A673 (cell line): ENCODE measurements at regions not wholly inside any gene's neighbourhood (a gene's known extent, or its start where the extent isn't known, plus 50 kb on each side); places are given as distances from the start of the nearest gene placed in this dataset.

Experiments
- BruUV-seq: library from RNA; stranded (reverse); fragments of 400-500 nt; replicated peaks from 2 replicates; lab custom pipeline; 2021; lab: Mats Ljungman, UMichigan
- CTCF ChIA-PET: fragments of 300-600 bp; sonication (Branson Sonifier 250); formaldehyde crosslinking; loops from one replicate; lab custom pipeline; 2022; ENCODE audit warnings: antibody characterized with exemption; lab: Charles Lee
- POLR2A ChIA-PET: fragments of 300-600 bp; sonication (Branson Sonifier 250); formaldehyde crosslinking; loops from one replicate; lab custom pipeline; 2022; ENCODE audit warnings: antibody characterized with exemption; ENCODE audit not compliant: low non-redundant PET; lab: Charles Lee
- DNase-seq: peaks from one replicate; pipeline ENCODE4 v3.0.0-alpha.2; 2015; ENCODE audit warnings: low spot score
- H3K27ac ChIP-seq: fragments of 200-600 bp; sonication (generic); 2 replicates; pipeline ENCODE4 v1.5.1; 2016; ENCODE audit warnings: mixed run types, low read depth, mild to moderate bottlenecking, mixed read lengths, antibody characterized with exemption, low read length; ENCODE audit not compliant: poor library complexity, severe bottlenecking
- H3K27me3 ChIP-seq: fragments of 200-600 bp; sonication (generic); replicated peaks from 2 replicates; pipeline ENCODE4 v1.6.1; 2017; ENCODE audit warnings: mixed run types, low read depth, mild to moderate bottlenecking, mixed read lengths, antibody characterized with exemption, low read length; ENCODE audit not compliant: insufficient read depth, poor library complexity
- H3K36me3 ChIP-seq: fragments of 200-600 bp; sonication (generic); 2 replicates; pipeline ENCODE4 v1.6.1; 2016; ENCODE audit warnings: mixed run types, mild to moderate bottlenecking, mixed read lengths, antibody characterized with exemption, low read length; ENCODE audit not compliant: insufficient read depth, poor library complexity, severe bottlenecking
- H3K4me1 ChIP-seq: fragments of 200-600 bp; sonication (generic); 2 replicates; pipeline ENCODE4 v1.6.1; 2017; ENCODE audit warnings: mixed run types, mild to moderate bottlenecking, mixed read lengths, antibody characterized with exemption, low read length; ENCODE audit not compliant: insufficient read depth, poor library complexity, severe bottlenecking
- H3K4me3 ChIP-seq: fragments of 200-600 bp; sonication (generic); 2 replicates; pipeline ENCODE4 v1.5.1; 2016; ENCODE audit warnings: low read depth, mixed run types, mild to moderate bottlenecking, mixed read lengths, low read length; ENCODE audit not compliant: poor library complexity, severe bottlenecking
- H3K9me3 ChIP-seq: fragments of 200-600 bp; sonication (generic); 2 replicates; pipeline ENCODE4 v1.6.1; 2016; ENCODE audit warnings: mixed run types, low read depth, mild to moderate bottlenecking, mixed read lengths, antibody characterized with exemption, low read length; ENCODE audit not compliant: poor library complexity, severe bottlenecking
- EZH2 ChIP-seq: fragments of 200-600 bp; sonication (generic); IDR thresholded peaks from 2 replicates; pipeline ENCODE4 v1.6.1; 2017; ENCODE audit warnings: borderline replicate concordance, low read depth, mild to moderate bottlenecking, mixed read lengths, antibody characterized with exemption, low read length; ENCODE audit not compliant: poor library complexity, severe bottlenecking
- intact Hi-C: fragments of 100-400 bp; cut with micrococcal nuclease; formaldehyde crosslinking; loops from one replicate; pipeline ENCODE4 v1.10.0; 2022; ENCODE audit not compliant: unreplicated experiment
- TF ChIP-seq, protein P1 (sequence below): fragments of 300-800, 200-600 bp; sonication (generic); conservative IDR thresholded peaks from 2 replicates; pipeline ENCODE4 v1.5.1; 2017; ENCODE audit warnings: low read depth, mild to moderate bottlenecking, antibody characterized with exemption, low read length, moderate library complexity, mixed read lengths

DNA sequence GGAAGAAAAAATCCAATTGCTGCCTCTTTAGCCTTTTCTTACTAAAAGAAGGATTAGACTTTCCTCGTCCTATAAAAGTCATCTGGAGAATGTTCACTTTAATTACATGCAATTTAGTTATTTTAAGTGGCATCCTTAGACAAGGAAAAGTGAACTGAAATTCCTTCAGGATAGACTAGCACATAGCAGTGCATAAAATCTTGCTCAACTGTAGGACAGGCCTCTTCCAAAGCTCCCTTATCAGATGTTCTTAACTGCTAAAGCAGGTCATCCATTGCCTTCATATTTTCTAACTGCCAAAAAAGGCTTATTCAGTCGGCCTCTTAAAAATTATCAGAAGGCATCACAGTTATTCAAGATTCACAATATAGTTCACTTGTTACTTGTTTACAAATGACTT, 396.5 kb downstream of the DMRT2 start:
- intact Hi-C loops: no loop called here
- POLR2A ChIA-PET: no interaction called here
- CTCF ChIA-PET: no interaction called here
- no peak for DNase-seq
- TF ChIP-seq, protein P1, sequence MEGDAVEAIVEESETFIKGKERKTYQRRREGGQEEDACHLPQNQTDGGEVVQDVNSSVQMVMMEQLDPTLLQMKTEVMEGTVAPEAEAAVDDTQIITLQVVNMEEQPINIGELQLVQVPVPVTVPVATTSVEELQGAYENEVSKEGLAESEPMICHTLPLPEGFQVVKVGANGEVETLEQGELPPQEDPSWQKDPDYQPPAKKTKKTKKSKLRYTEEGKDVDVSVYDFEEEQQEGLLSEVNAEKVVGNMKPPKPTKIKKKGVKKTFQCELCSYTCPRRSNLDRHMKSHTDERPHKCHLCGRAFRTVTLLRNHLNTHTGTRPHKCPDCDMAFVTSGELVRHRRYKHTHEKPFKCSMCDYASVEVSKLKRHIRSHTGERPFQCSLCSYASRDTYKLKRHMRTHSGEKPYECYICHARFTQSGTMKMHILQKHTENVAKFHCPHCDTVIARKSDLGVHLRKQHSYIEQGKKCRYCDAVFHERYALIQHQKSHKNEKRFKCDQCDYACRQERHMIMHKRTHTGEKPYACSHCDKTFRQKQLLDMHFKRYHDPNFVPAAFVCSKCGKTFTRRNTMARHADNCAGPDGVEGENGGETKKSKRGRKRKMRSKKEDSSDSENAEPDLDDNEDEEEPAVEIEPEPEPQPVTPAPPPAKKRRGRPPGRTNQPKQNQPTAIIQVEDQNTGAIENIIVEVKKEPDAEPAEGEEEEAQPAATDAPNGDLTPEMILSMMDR: no peak
- Histone ChIP-seq H3K4me3 (no peak overlapping the region), H3K4me1 (no peaks in the 10 kb centered on the region), H3K27me3 (no peaks in the 10 kb centered on the region), H3K27ac (no peak overlapping the region), H3K9me3 (no peaks in the 10 kb centered on the region), H3K36me3 (no peaks in the 10 kb centered on the region)
- BruUV-seq: no TSS peak

DNA sequence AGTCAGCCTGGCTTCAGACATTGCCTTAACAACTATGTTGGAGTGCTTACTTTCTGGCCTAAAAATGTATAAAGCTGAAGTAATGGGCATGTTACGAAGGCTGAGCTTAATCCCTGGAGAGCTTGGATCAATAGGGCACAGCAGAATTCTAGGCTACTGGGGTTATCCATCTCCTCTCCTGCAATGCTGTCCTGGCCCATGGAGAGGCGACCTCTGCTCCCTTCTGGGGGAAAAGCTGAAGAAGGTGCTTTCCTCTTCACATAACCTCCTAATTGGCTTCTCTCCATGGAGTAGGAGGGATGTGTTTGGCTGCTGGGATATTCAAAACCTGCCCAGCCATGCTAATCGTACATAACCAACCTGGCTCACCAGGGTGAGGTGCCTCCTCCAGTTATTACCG, 403.5 kb downstream of the DMRT2 start:
- Histone ChIP-seq H3K4me3 (no peak overlapping the region), H3K36me3 (no peaks in the 10 kb centered on the region), H3K27ac (no peak overlapping the region), H3K9me3 (no peaks in the 10 kb centered on the region), H3K27me3 (no peaks in the 10 kb centered on the region), H3K4me1 (no peaks in the 10 kb centered on the region)
- TF ChIP-seq, protein P1: no peak
- no peak for TF ChIP-seq EZH2
- DNase-seq: no peak
- POLR2A ChIA-PET: no interaction called here
- no TSS peak for BruUV-seq
- CTCF ChIA-PET: no interaction called here
- intact Hi-C loops: no loop called here

DNA sequence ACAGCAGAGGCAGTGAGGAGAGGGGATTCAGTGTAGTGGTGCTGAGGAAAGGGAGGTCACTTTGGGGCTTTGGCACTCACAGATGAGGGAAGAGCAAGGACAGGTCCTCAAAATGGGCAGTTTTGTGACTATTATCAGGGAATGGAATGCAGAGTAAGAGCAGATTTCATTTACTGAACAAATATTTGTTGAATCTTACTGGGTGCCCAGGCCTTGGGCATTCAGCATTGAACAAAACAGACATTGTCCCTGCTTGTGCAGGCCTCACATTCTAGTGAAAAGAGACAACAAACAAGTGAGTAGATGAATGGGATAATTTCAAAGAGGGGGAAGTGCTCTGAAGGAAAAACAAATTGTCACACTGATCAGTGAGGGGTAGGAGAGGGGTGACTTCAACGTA, 404.1 kb downstream of the DMRT2 start:
- POLR2A ChIA-PET: no interaction called here
- no peaks in the 10 kb centered on the region for H3K27me3 ChIP-seq
- CTCF ChIA-PET: no interaction called here
- no peaks in the 10 kb centered on the region for H3K36me3 ChIP-seq
- no peak overlapping the region for H3K4me3 ChIP-seq
- TF ChIP-seq, protein P1: no peak
- no peak for TF ChIP-seq EZH2
- no peaks in the 10 kb centered on the region for H3K4me1 ChIP-seq
- BruUV-seq: no TSS peak
- no peak for DNase-seq
- no peak overlapping the region for H3K27ac ChIP-seq
- H3K9me3 ChIP-seq: no peaks in the 10 kb centered on the region
- intact Hi-C loops: no loop called here
